Panc1 (cell line): ENCODE measurements at regions not wholly inside any gene's neighbourhood (a gene's known extent, or its start where the extent isn't known, plus 50 kb on each side); places are given as distances from the start of the nearest gene placed in this dataset.

Source experiments
- ATAC-seq: fragments of 200-7000 bp; cut with Tn5 transposase; 2 replicates; pipeline ENCODE4 v1.9.1; 2020; ENCODE audit warnings: mild to moderate bottlenecking, moderate library complexity
- BruUV-seq: library from RNA; stranded (reverse); fragments of 400-500 nt; replicated peaks from 2 replicates; lab custom pipeline; 2021; lab: Mats Ljungman, UMichigan
- CTCF ChIA-PET: fragments of 300-600 bp; sonication (Branson Sonifier 250); formaldehyde crosslinking; loops from one replicate; lab custom pipeline; 2022; ENCODE audit warnings: antibody characterized with exemption; lab: Charles Lee
- POLR2A ChIA-PET: fragments of 300-600 bp; sonication (Branson Sonifier 250); formaldehyde crosslinking; loops from one replicate; lab custom pipeline; 2022; ENCODE audit warnings: antibody characterized with exemption; lab: Charles Lee
- DNase-seq: peaks from one replicate; pipeline ENCODE4 v3.0.0-alpha.2; 2010; ENCODE audit warnings: low read depth, low spot score
- H3K27ac ChIP-seq: 2 replicates; pipeline ENCODE4 v1.5.1; 2011; ENCODE audit warnings: mild to moderate bottlenecking, low read length, inconsistent platforms
- H3K27me3 ChIP-seq: fragments of 200-500 bp; sonication (Bioruptor generic); 2 replicates; pipeline ENCODE4 v1.6.0; 2014; ENCODE audit warnings: low read length, inconsistent platforms; ENCODE audit not compliant: control insufficient read depth, insufficient read depth
- H3K36me3 ChIP-seq: fragments of 200-500 bp; sonication (Bioruptor generic); 2 replicates; pipeline ENCODE4 v1.5.1; 2014; ENCODE audit warnings: inconsistent platforms, mild to moderate bottlenecking, low read length, moderate library complexity; ENCODE audit not compliant: control insufficient read depth, insufficient read depth
- H3K4me1 ChIP-seq: 2 replicates; pipeline ENCODE4 v1.5.1; 2011; ENCODE audit warnings: inconsistent platforms, mild to moderate bottlenecking, low read length, moderate library complexity; ENCODE audit not compliant: control insufficient read depth, insufficient read depth
- H3K4me3 ChIP-seq, 2 experiments: 2 replicates each; pipeline ENCODE4 v1.5.1; 2011 to 2012; ENCODE audit warnings: low read depth in 2 of 2, low read length in 2 of 2, mild to moderate bottlenecking in 2 of 2, inconsistent platforms in 1 of 2, moderate library complexity in 1 of 2
- H3K9me3 ChIP-seq: fragments of 200-500 bp; sonication (Bioruptor generic); 2 replicates; pipeline ENCODE4 v1.5.1; 2014; ENCODE audit warnings: low read depth, mild to moderate bottlenecking, inconsistent platforms, low read length, moderate library complexity; ENCODE audit not compliant: control insufficient read depth, insufficient read depth
- CTCF ChIP-seq: fragments of 450-650 bp; IDR thresholded peaks from 2 replicates; pipeline ENCODE4 v1.5.1; 2017; ENCODE audit warnings: mild to moderate bottlenecking
- POLR2AphosphoS5 ChIP-seq: IDR thresholded peaks from 2 replicates; pipeline ENCODE4 v1.6.1; 2012; ENCODE audit warnings: mild to moderate bottlenecking, low read depth, low read length, moderate library complexity
- REST ChIP-seq, 2 experiments: IDR thresholded peaks; 2 replicates each; pipeline ENCODE4 v1.6.1; 2011 to 2012; ENCODE audit warnings: low read depth in 2 of 2, control low read depth in 1 of 2, low read length in 1 of 2, mild to moderate bottlenecking in 1 of 2, moderate library complexity in 1 of 2; ENCODE audit not compliant: insufficient read depth in 1 of 2
- SIN3A ChIP-seq: IDR thresholded peaks from 2 replicates; pipeline ENCODE4 v1.6.1; 2012; ENCODE audit warnings: low read depth, mild to moderate bottlenecking, low read length, moderate library complexity, borderline replicate concordance; ENCODE audit not compliant: insufficient read depth
- TCF7L2 ChIP-seq: IDR thresholded peaks from 2 replicates; pipeline ENCODE4 v1.6.1; 2011; ENCODE audit warnings: mild to moderate bottlenecking, low read depth, low read length, inconsistent platforms
- in situ Hi-C: cut with HindIII; loops from 2 replicates; pipeline ENCODE4 v1.10.0; 2016; ENCODE audit warnings: low sequenced_read_pairs, low pct_unique_long_range_greater_than_20kb
- intact Hi-C: fragments of 100-400 bp; cut with micrococcal nuclease; formaldehyde crosslinking; loops from one replicate; pipeline ENCODE4 v1.10.0; 2022; ENCODE audit not compliant: unreplicated experiment

GRCh38 chr5:4011943-4012342 lies 416.3 kb downstream of the IRX1 start:
- TF ChIP-seq REST (IDR thresholded peaks at IDR 0.05; ENCODE audit: insufficient read depth in 1 of 2, low read depth in 2 of 2, low read length in 1 of 2) = no peak
- no peak for TF ChIP-seq TCF7L2
- TF ChIP-seq POLR2AphosphoS5 = no peak
- no peak for TF ChIP-seq SIN3A
- no peak for TF ChIP-seq CTCF
- intact Hi-C loops (no loop called here), in situ Hi-C loops (no loop called here)
- DNase-seq (no peak), ATAC-seq (no peak)
- Histone ChIP-seq H3K27ac (no peak overlapping the region), H3K4me1 (no peaks in the 10 kb centered on the region), H3K36me3 (no peaks in the 10 kb centered on the region), H3K9me3 (no peaks in the 10 kb centered on the region), H3K27me3 (no peaks in the 10 kb centered on the region), H3K4me3 (no peak overlapping the region)
- BruUV-seq = no TSS peak
- ChIA-PET POLR2A (no interaction called here), CTCF (no interaction called here)

GRCh38 chr5:4013106-4013898 lies 417.7 kb downstream of the IRX1 start:
- no peaks in the 10 kb centered on the region for H3K36me3 ChIP-seq
- no peak overlapping the region for H3K27ac ChIP-seq
- H3K9me3 ChIP-seq = no peaks in the 10 kb centered on the region
- TF ChIP-seq SIN3A (no peak), CTCF (no peak), TCF7L2 (no peak), REST (IDR thresholded peaks at IDR 0.05; ENCODE audit: insufficient read depth in 1 of 2, low read depth in 2 of 2, low read length in 1 of 2) (no peak), POLR2AphosphoS5 (no peak)
- ATAC-seq (no peak), DNase-seq (no peak)
- no peaks in the 10 kb centered on the region for H3K4me1 ChIP-seq
- BruUV-seq = no TSS peak
- in situ Hi-C loops (no loop called here), intact Hi-C loops (no loop called here)
- no peaks in the 10 kb centered on the region for H3K27me3 ChIP-seq
- no peak overlapping the region for H3K4me3 ChIP-seq
- ChIA-PET POLR2A (no interaction called here), CTCF (no interaction called here)
